ENCODE measurements at regions not wholly inside any gene's neighbourhood (a gene's known extent, or its start where the extent isn't known, plus 50 kb on each side); places are given as distances from the start of the nearest gene placed in this dataset.

GRCh38 chr10:9869606-9870176 lies 1148.0 kb upstream of the CELF2 start:
- Mint-ChIP-seq H3K4me1 (ENCODE audit: low read depth) (no peaks in the 10 kb centered on the region), H3K4me3 (no peak overlapping the region), H3K36me3 (ENCODE audit: low read depth) (no peaks in the 10 kb centered on the region), H3K27me3 (peaks cover 2% of the 10 kb centered on the region), H3K9me3 (no peaks in the 10 kb centered on the region), H3K27ac (no peak overlapping the region)
- no peak for DNase-seq
- no peak for TF ChIP-seq CTCF (IDR thresholded peaks at IDR 0.05)
- intact Hi-C loops (cut with micrococcal nuclease) = no loop called here
- ATAC-seq = no peak
- CTCF ChIA-PET = no interaction called here
- POLR2A ChIA-PET = interaction anchor here (0.7 kb wide), 1 partner anchor 358 kb away, joined by 3 read pairs; no protein-coding TSS in a partner anchor

GRCh38 chr10:9875353-9875752 lies 1142.3 kb upstream of the CELF2 start:
- DNase-seq = no peak
- Mint-ChIP-seq H3K27me3 (no peaks in the 10 kb centered on the region), H3K27ac (no peak overlapping the region), H3K4me1 (ENCODE audit: low read depth) (no peaks in the 10 kb centered on the region), H3K4me3 (no peak overlapping the region), H3K9me3 (no peaks in the 10 kb centered on the region), H3K36me3 (ENCODE audit: low read depth) (no peaks in the 10 kb centered on the region)
- no peak for TF ChIP-seq CTCF (IDR thresholded peaks at IDR 0.05)
- ChIA-PET POLR2A (no interaction called here), CTCF (no interaction called here)
- intact Hi-C loops (cut with micrococcal nuclease) = no loop called here
- ATAC-seq = no peak

GRCh38 chr10:9877978-9878377 lies 1139.7 kb upstream of the CELF2 start:
- DNase-seq (no peak), ATAC-seq (no peak)
- Mint-ChIP-seq H3K36me3 (ENCODE audit: low read depth) (no peaks in the 10 kb centered on the region), H3K27ac (no peak overlapping the region), H3K4me1 (ENCODE audit: low read depth) (no peaks in the 10 kb centered on the region), H3K4me3 (no peak overlapping the region), H3K27me3 (no peaks in the 10 kb centered on the region), H3K9me3 (peaks cover 3% of the 10 kb centered on the region)
- CTCF ChIA-PET = no interaction called here
- TF ChIP-seq CTCF (IDR thresholded peaks at IDR 0.05) = no peak
- intact Hi-C loops (cut with micrococcal nuclease) = no loop called here
- POLR2A ChIA-PET = no interaction called here

GRCh38 chr10:9878383-9878782 lies 1139.3 kb upstream of the CELF2 start:
- H3K4me1 Mint-ChIP-seq (ENCODE audit: low read depth) = no peaks in the 10 kb centered on the region
- intact Hi-C loops (cut with micrococcal nuclease) = no loop called here

GRCh38 chr10:9885761-9886160 lies 1131.9 kb upstream of the CELF2 start:
- TF ChIP-seq CTCF (IDR thresholded peaks at IDR 0.05) = no peak

More at GRCh38 chr10:9878383-9878782, 1139.3 kb upstream of the CELF2 start:
- ChIA-PET CTCF (no interaction called here), POLR2A (no interaction called here)
- DNase-seq (no peak), ATAC-seq (no peak)
- Mint-ChIP-seq H3K36me3 (ENCODE audit: low read depth) (no peaks in the 10 kb centered on the region), H3K27me3 (no peaks in the 10 kb centered on the region), H3K27ac (no peak overlapping the region), H3K9me3 (peaks cover 7% of the 10 kb centered on the region), H3K4me3 (no peak overlapping the region)
- no peak for TF ChIP-seq CTCF (IDR thresholded peaks at IDR 0.05)

More at GRCh38 chr10:9885761-9886160, 1131.9 kb upstream of the CELF2 start:
- ChIA-PET POLR2A (no interaction called here), CTCF (no interaction called here)
- H3K36me3 Mint-ChIP-seq (ENCODE audit: low read depth) = no peaks in the 10 kb centered on the region
- no peak for DNase-seq
- H3K9me3 Mint-ChIP-seq = peaks cover 12% of the 10 kb centered on the region
- no peak overlapping the region for H3K4me3 Mint-ChIP-seq
- H3K27me3 Mint-ChIP-seq = peaks cover 3% of the 10 kb centered on the region
- intact Hi-C loops (cut with micrococcal nuclease) = no loop called here
- no peak for ATAC-seq
- no peak overlapping the region for H3K27ac Mint-ChIP-seq
- no peaks in the 10 kb centered on the region for H3K4me1 Mint-ChIP-seq (ENCODE audit: low read depth)

Data from activated CD8-positive, alpha-beta T cell treated with anti-CD3 and anti-CD28 coated beads for 36 hours (primary cell).